Caco-2 (cell line): ENCODE measurements at regions not wholly inside any gene's neighbourhood (a gene's known extent, or its start where the extent isn't known, plus 50 kb on each side); places are given as distances from the start of the nearest gene placed in this dataset.

ENCODE experiments used
- BruUV-seq: library from RNA; stranded (reverse); fragments of 400-500 nt; replicated peaks from 2 replicates; lab custom pipeline; 2021; lab: Mats Ljungman, UMichigan
- CTCF ChIA-PET: fragments of 300-600 bp; sonication (Branson Sonifier 250); formaldehyde crosslinking; loops from one replicate; lab custom pipeline; 2022; ENCODE audit warnings: antibody characterized with exemption; lab: Charles Lee
- POLR2A ChIA-PET: fragments of 300-600 bp; sonication (Branson Sonifier 250); formaldehyde crosslinking; loops from one replicate; lab custom pipeline; 2022; ENCODE audit warnings: antibody characterized with exemption; lab: Charles Lee
- DNase-seq, 2 experiments: peaks; one replicate each; pipeline versions ENCODE4 v3.0.0 to v3.0.0-alpha.2; 2020 to 2022
- H3K27me3 ChIP-seq: replicated peaks from 2 replicates; pipeline ENCODE4 v1.6.0; 2011; ENCODE audit warnings: low read length; ENCODE audit not compliant: control insufficient read depth, insufficient read depth
- H3K36me3 ChIP-seq: 2 replicates; pipeline ENCODE4 v1.5.1; 2011; ENCODE audit warnings: low read length; ENCODE audit not compliant: control insufficient read depth, insufficient read depth
- H3K4me1 ChIP-seq: fragments of 250-450 bp; sonication (Bioruptor Pico); 2 replicates; pipeline ENCODE4 v1.5.1; 2020; ENCODE audit warnings: mild to moderate bottlenecking
- H3K4me3 ChIP-seq: 2 replicates; pipeline ENCODE4 v1.5.1; 2011; ENCODE audit warnings: low read depth, mild to moderate bottlenecking, control low read depth, low read length
- H3K9me3 ChIP-seq: fragments of 250-450 bp; sonication (Bioruptor Pico); 2 replicates; pipeline ENCODE4 v1.5.1; 2020; ENCODE audit warnings: mild to moderate bottlenecking, moderate library complexity
- H3K27ac Mint-ChIP-seq: one replicate; pipeline ENCODE4 v1.8.0; 2022; ENCODE audit warnings: mixed read lengths; ENCODE audit not compliant: unreplicated experiment
- H3K27me3 Mint-ChIP-seq: one replicate; pipeline ENCODE4 v1.8.0; 2022; ENCODE audit warnings: mixed read lengths; ENCODE audit not compliant: insufficient read depth, unreplicated experiment
- H3K36me3 Mint-ChIP-seq: one replicate; pipeline ENCODE4 v1.8.0; 2022; ENCODE audit warnings: mild to moderate bottlenecking, mixed read lengths; ENCODE audit not compliant: insufficient read depth, unreplicated experiment
- H3K4me1 Mint-ChIP-seq: one replicate; pipeline ENCODE4 v1.8.0; 2022; ENCODE audit warnings: low read depth, mixed read lengths; ENCODE audit not compliant: unreplicated experiment
- H3K4me3 Mint-ChIP-seq: one replicate; pipeline ENCODE4 v1.8.0; 2022; ENCODE audit warnings: mild to moderate bottlenecking, moderate library complexity, mixed read lengths; ENCODE audit not compliant: unreplicated experiment
- H3K9me3 Mint-ChIP-seq: one replicate; pipeline ENCODE4 v1.8.0; 2022; ENCODE audit warnings: mixed read lengths; ENCODE audit not compliant: unreplicated experiment
- intact Hi-C: fragments of 100-400 bp; cut with micrococcal nuclease; formaldehyde crosslinking; loops from one replicate; pipeline ENCODE4 v1.10.0; 2022; ENCODE audit not compliant: unreplicated experiment
- TF ChIP-seq, protein P1 (sequence below), 2 experiments: fragments of 200-600 bp in 1 of 2; IDR thresholded peaks; 1 replicate in 1 of 2; 2 replicates in 1 of 2; pipeline versions ENCODE4 v1.5.1 to v1.8.0; 2011 to 2022; ENCODE audit warnings: antibody characterized with exemption in 1 of 2, control low read depth in 1 of 2, inconsistent platforms in 1 of 2, low read depth in 1 of 2, low read length in 1 of 2, mild to moderate bottlenecking in 1 of 2, moderate library complexity in 1 of 2; ENCODE audit not compliant: insufficient read depth in 1 of 2, severe bottlenecking in 1 of 2, unreplicated experiment in 1 of 2

- H3K36me3 Mint-ChIP-seq = no peaks in the 10 kb centered on the region
- Histone ChIP-seq H3K9me3 (no peaks in the 10 kb centered on the region), H3K27me3 (no peaks in the 10 kb centered on the region), H3K4me1 (no peaks in the 10 kb centered on the region), H3K4me3 (no peak overlapping the region), H3K36me3 (no peaks in the 10 kb centered on the region)
- no peak overlapping the region for H3K4me3 Mint-ChIP-seq
- no peak for DNase-seq
- no peaks in the 10 kb centered on the region for H3K27me3 Mint-ChIP-seq
- BruUV-seq = no TSS peak
- TF ChIP-seq, protein P1, sequence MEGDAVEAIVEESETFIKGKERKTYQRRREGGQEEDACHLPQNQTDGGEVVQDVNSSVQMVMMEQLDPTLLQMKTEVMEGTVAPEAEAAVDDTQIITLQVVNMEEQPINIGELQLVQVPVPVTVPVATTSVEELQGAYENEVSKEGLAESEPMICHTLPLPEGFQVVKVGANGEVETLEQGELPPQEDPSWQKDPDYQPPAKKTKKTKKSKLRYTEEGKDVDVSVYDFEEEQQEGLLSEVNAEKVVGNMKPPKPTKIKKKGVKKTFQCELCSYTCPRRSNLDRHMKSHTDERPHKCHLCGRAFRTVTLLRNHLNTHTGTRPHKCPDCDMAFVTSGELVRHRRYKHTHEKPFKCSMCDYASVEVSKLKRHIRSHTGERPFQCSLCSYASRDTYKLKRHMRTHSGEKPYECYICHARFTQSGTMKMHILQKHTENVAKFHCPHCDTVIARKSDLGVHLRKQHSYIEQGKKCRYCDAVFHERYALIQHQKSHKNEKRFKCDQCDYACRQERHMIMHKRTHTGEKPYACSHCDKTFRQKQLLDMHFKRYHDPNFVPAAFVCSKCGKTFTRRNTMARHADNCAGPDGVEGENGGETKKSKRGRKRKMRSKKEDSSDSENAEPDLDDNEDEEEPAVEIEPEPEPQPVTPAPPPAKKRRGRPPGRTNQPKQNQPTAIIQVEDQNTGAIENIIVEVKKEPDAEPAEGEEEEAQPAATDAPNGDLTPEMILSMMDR (IDR thresholded peaks at IDR 0.05; ENCODE audit: insufficient read depth in 1 of 2, low read depth in 1 of 2, low read length in 1 of 2, severe bottlenecking in 1 of 2, unreplicated experiment in 1 of 2) = no peak
- no peaks in the 10 kb centered on the region for H3K4me1 Mint-ChIP-seq
- no peaks in the 10 kb centered on the region for H3K9me3 Mint-ChIP-seq
- intact Hi-C loops = loop anchor here (10.0 kb wide), 1 partner anchor 234 kb away; no protein-coding TSS in a partner anchor
- ChIA-PET POLR2A (no interaction called here), CTCF (no interaction called here)
- H3K27ac Mint-ChIP-seq = no peak overlapping the region
Measured at GRCh38 chr2:210839034-210839433, 282.6 kb downstream of the CPS1 start.

DNA sequence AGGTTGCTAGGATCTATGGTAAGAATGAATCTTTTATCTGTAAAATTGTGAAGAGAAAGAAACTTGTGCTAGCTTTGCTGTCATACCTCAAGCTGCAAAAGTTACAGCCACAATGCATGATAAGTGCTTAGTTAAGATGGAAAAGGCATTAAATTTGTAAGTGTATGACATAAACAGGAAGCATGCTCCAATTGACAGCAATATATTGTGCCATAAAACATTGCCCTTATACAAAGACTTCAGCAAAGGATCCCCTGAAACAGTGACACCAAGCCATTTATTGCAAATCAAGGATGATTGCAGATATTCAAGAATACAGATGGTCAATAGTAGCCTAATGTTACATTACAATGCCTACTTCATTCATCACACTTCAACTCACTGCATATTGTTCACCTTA is 283.1 kb downstream of the CPS1 start:
- DNase-seq = no peak
- no TSS peak for BruUV-seq
- POLR2A ChIA-PET = no interaction called here
- Mint-ChIP-seq H3K27me3 (no peaks in the 10 kb centered on the region), H3K9me3 (no peaks in the 10 kb centered on the region), H3K27ac (no peak overlapping the region), H3K4me1 (no peaks in the 10 kb centered on the region), H3K36me3 (no peaks in the 10 kb centered on the region), H3K4me3 (no peak overlapping the region)
- Histone ChIP-seq H3K9me3 (no peaks in the 10 kb centered on the region), H3K4me3 (no peak overlapping the region), H3K27me3 (no peaks in the 10 kb centered on the region), H3K36me3 (no peaks in the 10 kb centered on the region), H3K4me1 (no peaks in the 10 kb centered on the region)
- intact Hi-C loops = loop anchor here (10.0 kb wide), 1 partner anchor 235 kb away; no protein-coding TSS in a partner anchor
- CTCF ChIA-PET = no interaction called here
- TF ChIP-seq, protein P1 (IDR thresholded peaks at IDR 0.05; ENCODE audit: insufficient read depth in 1 of 2, low read depth in 1 of 2, low read length in 1 of 2, severe bottlenecking in 1 of 2, unreplicated experiment in 1 of 2) = no peak

GRCh38 chr2:210842896-210843295 is 286.5 kb downstream of the CPS1 start:
- no peaks in the 10 kb centered on the region for H3K4me1 ChIP-seq
- no peak overlapping the region for H3K4me3 Mint-ChIP-seq
- no TSS peak for BruUV-seq
- no peak for DNase-seq
- ChIA-PET POLR2A (no interaction called here), CTCF (no interaction called here)
- H3K4me1 Mint-ChIP-seq = no peaks in the 10 kb centered on the region
- no peak overlapping the region for H3K4me3 ChIP-seq
- no peak overlapping the region for H3K27ac Mint-ChIP-seq
- H3K27me3 ChIP-seq = no peaks in the 10 kb centered on the region
- no peaks in the 10 kb centered on the region for H3K9me3 ChIP-seq
- H3K27me3 Mint-ChIP-seq = no peaks in the 10 kb centered on the region
- H3K36me3 Mint-ChIP-seq = no peaks in the 10 kb centered on the region
- H3K36me3 ChIP-seq = no peaks in the 10 kb centered on the region
- intact Hi-C loops = no loop called here
- TF ChIP-seq, protein P1 (IDR thresholded peaks at IDR 0.05; ENCODE audit: insufficient read depth in 1 of 2, low read depth in 1 of 2, low read length in 1 of 2, severe bottlenecking in 1 of 2, unreplicated experiment in 1 of 2) = no peak
- no peaks in the 10 kb centered on the region for H3K9me3 Mint-ChIP-seq
